HG02610 (cell line): ENCODE measurements at regions not wholly inside any gene's neighbourhood (a gene's known extent, or its start where the extent isn't known, plus 50 kb on each side); places are given as distances from the start of the nearest gene placed in this dataset.
"Not testable (repeated sequence)": the region's sequence is repeated elsewhere in the genome, so short reads cannot be mapped to it uniquely, and the experiment has no call there.

Experiments
- ATAC-seq: cut with Tn5 transposase; IDR thresholded peaks from one replicate; pipeline ENCODE4 v1.9.1; 2021; ENCODE audit warnings: mild to moderate bottlenecking, moderate library complexity; ENCODE audit not compliant: unreplicated experiment

GRCh38 chr2:75833386-75833785, 122.7 kb upstream of the GCFC2 start:
- no peak for ATAC-seq

GRCh38 chr2:75828826-75829225, 118.1 kb upstream of the GCFC2 start:
- ATAC-seq = peak; percentile 63

GRCh38 chr2:75823515-75823914, 112.8 kb upstream of the GCFC2 start:
- not testable (repeated sequence) for ATAC-seq

GRCh38 chr2:75822336-75822735, 111.6 kb upstream of the GCFC2 start:
- ATAC-seq = no peak

DNA sequence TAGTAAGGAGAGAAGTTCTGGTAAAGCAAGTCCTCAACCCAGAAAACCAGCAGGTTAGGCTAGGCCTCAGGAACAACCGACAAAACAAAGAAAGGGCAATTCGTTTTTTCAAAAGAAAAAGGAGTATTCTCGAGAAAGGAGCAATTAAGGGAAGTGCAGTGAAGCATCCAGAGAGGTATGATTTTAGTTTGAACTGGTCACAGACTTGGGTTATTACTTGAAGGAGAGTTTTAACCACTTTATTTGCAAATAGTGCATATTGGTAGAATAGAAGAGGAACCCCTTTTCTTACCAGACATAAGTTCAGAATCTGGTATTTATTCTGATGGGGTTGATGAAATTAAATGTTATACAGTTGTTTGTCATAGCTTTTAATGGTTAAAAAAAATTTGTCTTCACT, 110.0 kb upstream of the GCFC2 start:
- peak; percentile 68 for ATAC-seq

GRCh38 chr2:75810611-75811330, 100.1 kb upstream of the GCFC2 start:
- no peak for ATAC-seq

DNA sequence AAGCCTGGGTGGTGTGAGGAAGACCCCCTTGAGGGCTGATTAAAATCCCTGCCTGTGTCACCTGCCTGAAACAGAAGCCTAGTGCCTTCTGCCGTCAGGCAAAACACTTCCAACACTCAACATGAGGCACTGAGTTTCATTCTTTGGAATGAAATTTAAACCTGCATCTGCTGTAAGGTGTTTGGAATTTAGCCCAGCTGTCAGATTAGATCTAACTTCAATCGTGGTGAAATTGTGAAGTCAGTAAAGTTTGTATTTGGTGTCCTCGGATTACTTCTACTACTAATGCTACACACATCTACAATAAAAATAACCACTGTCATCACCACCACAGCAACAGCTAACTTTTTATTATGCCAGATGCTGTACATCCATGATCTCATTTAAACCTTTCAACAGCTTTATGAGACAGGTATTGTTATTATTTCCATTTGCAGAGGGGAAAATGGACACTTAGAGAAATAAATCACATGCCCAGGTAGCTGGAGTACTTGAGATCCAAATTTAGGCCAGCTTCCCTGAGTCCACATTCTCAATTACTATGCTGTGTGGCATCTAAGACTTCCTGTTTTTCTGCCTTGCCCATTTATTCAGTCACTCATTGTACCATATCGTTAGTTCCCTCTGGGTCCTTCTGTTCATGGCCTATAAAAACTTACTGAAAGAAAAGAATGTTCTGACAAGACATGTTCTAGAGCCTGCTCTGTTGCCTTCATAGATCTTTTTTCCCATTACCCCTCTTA, 98.2 kb upstream of the GCFC2 start:
- ATAC-seq = no peak

- ATAC-seq = no peak
These were observed 97.3 kb upstream of the GCFC2 start for GRCh38 chr2:75807992-75808391.

- peak; percentile 55 for ATAC-seq
These were observed 90.7 kb upstream of the GCFC2 start for GRCh38 chr2:75801234-75801982.

GRCh38 chr2:75800456-75800855, 89.7 kb upstream of the GCFC2 start:
- peak; percentile 80 for ATAC-seq

GRCh38 chr2:75799859-75800258, 89.1 kb upstream of the GCFC2 start:
- ATAC-seq = peak; percentile 47

- ATAC-seq = no peak
These were observed 87.9 kb upstream of the GCFC2 start for GRCh38 chr2:75798569-75798968.

- ATAC-seq = no peak
These were observed 82.3 kb upstream of the GCFC2 start for GRCh38 chr2:75792996-75793395.

GRCh38 chr2:75792146-75792545, 81.4 kb upstream of the GCFC2 start:
- no peak for ATAC-seq

GRCh38 chr2:75790814-75791467, 80.2 kb upstream of the GCFC2 start:
- ATAC-seq = peak; percentile 50

- ATAC-seq = peak; percentile 9
These were observed 79.6 kb upstream of the GCFC2 start for GRCh38 chr2:75790121-75790813.

GRCh38 chr2:75788902-75789301, 78.2 kb upstream of the GCFC2 start:
- no peak for ATAC-seq

GRCh38 chr2:75788154-75788553, 77.4 kb upstream of the GCFC2 start:
- no peak for ATAC-seq

DNA sequence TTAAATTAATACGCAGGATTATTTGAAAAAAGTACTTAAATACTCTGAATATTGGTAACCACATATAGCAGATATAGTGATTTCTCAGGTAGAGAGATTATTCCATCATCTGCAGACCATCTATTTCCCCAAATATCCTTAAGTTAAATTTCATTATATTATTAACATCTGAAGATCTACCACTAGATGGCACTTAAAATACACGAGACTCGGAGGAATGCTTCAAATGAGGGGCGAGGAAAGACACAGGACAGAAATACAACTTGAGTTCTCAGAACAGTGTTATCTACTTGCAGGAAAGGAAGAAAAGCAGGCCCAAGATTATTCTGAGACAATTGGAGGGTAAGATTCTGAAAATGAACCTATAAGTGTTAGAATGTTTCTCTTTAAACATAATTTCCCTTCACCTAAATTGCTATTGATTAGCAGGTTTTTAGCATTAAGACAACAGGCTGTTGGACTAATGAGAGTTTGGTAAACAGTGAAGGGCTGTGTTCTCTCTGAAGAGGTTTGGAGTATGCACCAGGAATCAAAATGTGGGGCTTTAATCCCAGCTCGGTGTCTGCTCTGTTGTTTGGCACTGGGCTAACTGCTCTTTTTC, 76.9 kb upstream of the GCFC2 start:
- ATAC-seq = peak; percentile 39

DNA sequence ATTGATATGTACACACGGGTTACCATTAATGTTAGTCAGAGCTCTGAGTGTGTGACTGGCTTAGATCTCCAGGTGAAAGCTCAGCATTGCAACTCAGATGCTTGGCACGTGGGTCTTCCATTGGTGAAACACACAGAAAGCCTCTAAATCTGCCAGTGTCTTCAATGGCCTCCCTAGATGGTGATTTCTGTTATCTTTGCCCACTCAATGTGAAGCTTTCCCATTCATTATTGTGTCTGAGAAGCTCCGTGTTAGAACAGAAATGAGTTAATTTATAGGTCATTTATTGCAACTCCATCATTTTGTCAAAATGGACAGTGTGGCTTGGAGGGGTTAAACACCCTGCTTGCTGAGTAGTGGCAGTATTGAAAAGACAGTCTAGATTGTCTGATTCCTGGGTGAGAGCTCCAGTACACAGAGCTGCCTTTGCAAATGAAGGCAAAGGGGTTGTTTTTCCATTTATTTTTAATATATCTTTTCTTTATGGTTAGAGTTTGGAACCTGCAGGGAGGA, 64.7 kb upstream of the GCFC2 start:
- no peak for ATAC-seq
